ENCODE measurements at regions not wholly inside any gene's neighbourhood (a gene's known extent, or its start where the extent isn't known, plus 50 kb on each side); places are given as distances from the start of the nearest gene placed in this dataset.

DNA sequence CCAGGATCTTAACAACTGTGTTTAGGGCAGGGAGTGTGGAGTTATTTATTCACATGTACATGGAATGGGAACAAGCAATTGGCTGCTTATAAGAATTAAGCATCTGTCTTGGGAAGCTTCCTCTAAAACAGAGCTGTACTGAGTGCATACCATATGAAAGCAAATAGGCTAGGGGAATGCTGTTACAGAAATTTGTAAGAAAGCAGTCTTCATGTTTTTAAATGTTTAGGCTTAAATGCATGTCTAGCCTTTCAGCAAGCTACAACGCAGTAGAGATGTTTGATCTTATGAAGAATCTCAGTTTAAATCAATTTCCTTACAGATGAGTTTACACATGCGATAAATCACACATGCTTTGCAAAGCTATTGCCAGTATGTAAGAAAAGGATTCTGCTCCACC is 123.1 kb upstream of the MID1 start:
- 91 to 92% methylated on average over 2 of the region's 2 CpGs for WGBS, 2 donors
- TF ChIP-seq, protein P1, sequence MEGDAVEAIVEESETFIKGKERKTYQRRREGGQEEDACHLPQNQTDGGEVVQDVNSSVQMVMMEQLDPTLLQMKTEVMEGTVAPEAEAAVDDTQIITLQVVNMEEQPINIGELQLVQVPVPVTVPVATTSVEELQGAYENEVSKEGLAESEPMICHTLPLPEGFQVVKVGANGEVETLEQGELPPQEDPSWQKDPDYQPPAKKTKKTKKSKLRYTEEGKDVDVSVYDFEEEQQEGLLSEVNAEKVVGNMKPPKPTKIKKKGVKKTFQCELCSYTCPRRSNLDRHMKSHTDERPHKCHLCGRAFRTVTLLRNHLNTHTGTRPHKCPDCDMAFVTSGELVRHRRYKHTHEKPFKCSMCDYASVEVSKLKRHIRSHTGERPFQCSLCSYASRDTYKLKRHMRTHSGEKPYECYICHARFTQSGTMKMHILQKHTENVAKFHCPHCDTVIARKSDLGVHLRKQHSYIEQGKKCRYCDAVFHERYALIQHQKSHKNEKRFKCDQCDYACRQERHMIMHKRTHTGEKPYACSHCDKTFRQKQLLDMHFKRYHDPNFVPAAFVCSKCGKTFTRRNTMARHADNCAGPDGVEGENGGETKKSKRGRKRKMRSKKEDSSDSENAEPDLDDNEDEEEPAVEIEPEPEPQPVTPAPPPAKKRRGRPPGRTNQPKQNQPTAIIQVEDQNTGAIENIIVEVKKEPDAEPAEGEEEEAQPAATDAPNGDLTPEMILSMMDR (IDR thresholded peaks at IDR 0.05), result no peak
- Histone ChIP-seq H3K9me3 (no peaks in the 10 kb centered on the region), H3K27me3 (peaks cover 0 to 6% (median 0%) of the 10 kb centered on the region in 4 donors), H3K4me3 (no peak overlapping the region), H3K4me1 (no peaks in the 10 kb centered on the region), H3K27ac (no peak overlapping the region), H3K36me3 (no peaks in the 10 kb centered on the region)
- intact Hi-C loops (cut with DNase I), result no loop called here
- ATAC-seq (no peak), FAIRE-seq (no peak), DNase-seq (no peak)

DNA sequence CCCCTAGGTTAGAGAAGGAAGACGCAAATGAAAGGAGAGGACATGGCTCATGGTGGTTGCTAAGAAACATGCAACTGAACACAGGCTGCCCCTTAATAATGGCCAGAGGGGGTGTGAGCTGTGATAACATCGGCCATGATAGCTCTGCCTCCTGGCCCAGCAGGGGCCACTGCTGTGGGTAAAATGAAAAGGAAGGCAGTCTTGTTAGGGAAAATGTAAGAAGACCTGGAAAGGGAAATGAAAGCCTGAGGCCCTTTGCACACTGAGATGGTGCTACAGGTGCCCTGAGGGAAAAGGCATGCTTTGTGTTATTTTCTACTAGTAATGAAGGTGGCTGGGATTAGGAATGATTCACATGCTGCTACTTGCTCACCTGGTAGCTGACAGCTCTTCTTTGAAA is 123.6 kb upstream of the MID1 start:
- Histone ChIP-seq H3K36me3 (no peaks in the 10 kb centered on the region), H3K9me3 (no peaks in the 10 kb centered on the region), H3K27me3 (peaks cover 0 to 6% (median 0%) of the 10 kb centered on the region in 4 donors), H3K4me3 (no peak overlapping the region), H3K27ac (no peak overlapping the region), H3K4me1 (no peaks in the 10 kb centered on the region)
- TF ChIP-seq, protein P1 (IDR thresholded peaks at IDR 0.05), result no peak
- 64 to 79% methylated on average over 2 of the region's 2 CpGs for WGBS, 2 donors
- ATAC-seq, result no peak
- FAIRE-seq, result no peak
- DNase-seq, result no peak
- intact Hi-C loops (cut with DNase I), result no loop called here

DNA sequence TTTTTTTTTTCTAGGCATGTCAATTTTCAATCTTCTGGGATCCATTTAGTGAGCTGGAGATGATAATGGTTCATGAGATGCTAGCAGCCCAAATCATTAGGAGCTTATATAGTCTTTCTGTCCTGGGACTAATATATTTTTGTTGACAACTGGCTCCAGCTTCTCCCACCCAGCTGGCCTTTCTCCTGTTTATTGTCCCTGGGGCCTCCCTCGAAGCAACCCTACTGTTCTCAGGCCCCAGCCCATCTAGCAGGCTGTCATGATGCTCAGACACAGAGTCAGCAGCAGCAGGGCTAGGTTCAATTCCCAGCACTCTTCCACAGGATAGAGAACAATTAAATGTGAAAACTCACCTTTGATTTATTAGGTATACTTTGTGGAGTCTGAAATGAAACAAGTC is 127.6 kb upstream of the MID1 start:
- DNase-seq, result no peak
- WGBS, 2 donors, result 63 to 83% methylated on average over 1 of the region's 1 CpG
- no peak for ATAC-seq
- no peak for FAIRE-seq
- Histone ChIP-seq H3K36me3 (no peaks in the 10 kb centered on the region), H3K27ac (no peak overlapping the region), H3K4me3 (no peak overlapping the region), H3K9me3 (no peaks in the 10 kb centered on the region), H3K27me3 (no peaks in the 10 kb centered on the region), H3K4me1 (no peaks in the 10 kb centered on the region)
- TF ChIP-seq, protein P1 (IDR thresholded peaks at IDR 0.05), result no peak
- intact Hi-C loops (cut with DNase I), result no loop called here

DNA sequence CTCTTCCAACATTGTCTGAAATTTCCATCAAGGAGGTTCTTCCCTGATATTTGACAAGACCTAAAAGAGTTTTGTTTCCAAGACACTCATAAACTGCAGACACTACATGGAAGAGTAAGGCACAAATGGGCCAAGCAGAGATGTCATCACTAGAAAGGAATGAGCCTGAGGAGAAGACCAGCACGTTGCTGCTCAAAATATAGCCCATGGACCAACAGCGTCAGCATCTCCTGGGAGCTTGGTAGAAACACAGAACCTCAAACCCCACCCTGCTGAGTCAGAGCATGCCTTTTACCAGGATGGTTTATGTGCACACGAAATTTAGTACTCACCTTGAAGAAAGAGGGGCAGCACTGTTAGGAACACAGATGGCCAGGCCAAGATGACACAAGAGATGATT is 128.7 kb upstream of the MID1 start:
- no peaks in the 10 kb centered on the region for H3K4me1 ChIP-seq
- no peak overlapping the region for H3K27ac ChIP-seq
- H3K27me3 ChIP-seq, result no peaks in the 10 kb centered on the region
- TF ChIP-seq, protein P1 (IDR thresholded peaks at IDR 0.05), result no peak
- FAIRE-seq (no peak), DNase-seq (no peak), ATAC-seq (no peak)
- 48 to 76% methylated on average over 3 of the region's 3 CpGs for WGBS, 2 donors
- H3K36me3 ChIP-seq, result no peaks in the 10 kb centered on the region
- H3K9me3 ChIP-seq, result no peaks in the 10 kb centered on the region
- H3K4me3 ChIP-seq, result no peak overlapping the region
- intact Hi-C loops (cut with DNase I), result no loop called here

DNA sequence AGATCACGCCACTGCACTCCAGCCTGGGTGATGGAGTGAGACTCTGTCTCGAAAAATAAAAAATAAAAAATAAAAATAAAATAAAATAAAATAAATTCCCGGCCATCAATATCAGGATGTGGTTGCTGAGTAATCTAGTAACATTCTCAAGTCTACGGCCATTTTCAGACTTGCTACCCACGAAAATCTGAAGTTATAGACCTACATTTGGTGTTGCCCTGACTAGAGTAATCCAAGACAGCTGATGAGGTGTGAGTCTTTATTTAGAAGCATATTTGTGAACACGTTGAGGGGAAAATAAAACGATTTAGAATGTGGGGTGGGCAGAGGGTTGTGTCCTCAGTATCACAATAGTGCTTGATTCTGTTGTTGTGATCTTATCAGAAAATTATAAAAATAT is 130.2 kb upstream of the MID1 start:
- no peaks in the 10 kb centered on the region for H3K4me1 ChIP-seq
- no peak for ATAC-seq
- 75 to 92% methylated on average over 7 of the region's 7 CpGs for WGBS, 2 donors
- H3K27me3 ChIP-seq, result no peaks in the 10 kb centered on the region
- H3K27ac ChIP-seq, result no peak overlapping the region
- intact Hi-C loops (cut with DNase I), result no loop called here
- TF ChIP-seq, protein P1 (IDR thresholded peaks at IDR 0.05), result no peak
- H3K9me3 ChIP-seq, result no peaks in the 10 kb centered on the region
- no peaks in the 10 kb centered on the region for H3K36me3 ChIP-seq
- no peak for DNase-seq
- no peak overlapping the region for H3K4me3 ChIP-seq
- no peak for FAIRE-seq
